K562 (cell line): ENCODE measurements at regions not wholly inside any gene's neighbourhood (a gene's known extent, or its start where the extent isn't known, plus 50 kb on each side); places are given as distances from the start of the nearest gene placed in this dataset.

Source experiments
- ATAC-seq: fragments of 200-7000 bp; cut with Tn5 transposase; 3 replicates; pipeline ENCODE4 v1.9.1; 2020; ENCODE audit warnings: moderate library complexity
- BruUV-seq: library from RNA; stranded (reverse); fragments of 400-500 nt; replicated peaks from 2 replicates; lab custom pipeline; 2021; lab: Mats Ljungman, UMichigan
- CTCF ChIA-PET: fragments of 300-600 bp; formaldehyde crosslinking; extraction: SDS; loops from one replicate; lab custom pipeline; 2021; ENCODE audit warnings: low intra/inter-chr PET ratio; lab: Yijun Ruan, JAX
- POLR2A ChIA-PET: fragments of 300-600, 350-650 bp; sonication (Branson Sonifier 250); formaldehyde crosslinking; extraction: SDS; loops from one replicate; lab custom pipeline; 2021; ENCODE audit warnings: antibody characterized with exemption, inconsistent platforms; lab: Yijun Ruan, JAX
- DNase-seq, 4 experiments: peaks; one replicate each; pipeline versions ENCODE4 v3.0.0 to v3.0.0-alpha.2; 2011 to 2018; ENCODE audit warnings: low spot score in 3 of 4, mixed read lengths in 3 of 4; ENCODE audit errors: extremely low read depth in 1 of 4
- FAIRE-seq: peaks from 2 replicates; lab custom pipeline; 2011; peaks lifted over from hg19 to GRCh38; lab: Jason Lieb, UNC
- H2AFZ ChIP-seq: 2 replicates; pipeline ENCODE4 v1.6.0; 2011; ENCODE audit warnings: low read depth, low read length, control low read depth, inconsistent platforms
- H3K27ac ChIP-seq: fragments of 200-600 bp; 3 replicates; pipeline ENCODE4 v1.8.0; 2011; ENCODE audit warnings: low read depth, mild to moderate bottlenecking, control low read depth, inconsistent platforms, low read length, moderate library complexity, mixed read lengths; ENCODE audit errors: extremely low read depth
- H3K27me3 ChIP-seq, 2 experiments: fragments of 300-600 bp in 1 of 2; 2 replicates in 1 of 2; 3 replicates in 1 of 2; pipeline versions ENCODE4 v1.6.0 to v1.8.0; 2011; ENCODE audit warnings: inconsistent platforms in 2 of 2, low read length in 2 of 2, mild to moderate bottlenecking in 1 of 2, mixed read lengths in 1 of 2, moderate library complexity in 1 of 2; ENCODE audit not compliant: control insufficient read depth in 2 of 2, insufficient read depth in 2 of 2
- H3K36me3 ChIP-seq: fragments of 300-600 bp; 3 replicates; pipeline ENCODE4 v1.8.0; 2011; ENCODE audit warnings: mild to moderate bottlenecking, low read length, inconsistent platforms; ENCODE audit not compliant: control insufficient read depth, insufficient read depth
- H3K4me1 ChIP-seq, 2 experiments: fragments of 200-600 bp in 1 of 2; replicated peaks in 1 of 2; 2 replicates in 1 of 2; 3 replicates in 1 of 2; pipeline versions ENCODE4 v1.5.1 to v1.8.0; 2011; ENCODE audit warnings: inconsistent platforms in 2 of 2, low read length in 2 of 2, mild to moderate bottlenecking in 1 of 2, mixed read lengths in 1 of 2, moderate library complexity in 1 of 2; ENCODE audit not compliant: control insufficient read depth in 2 of 2, insufficient read depth in 2 of 2
- H3K4me2 ChIP-seq: 2 replicates; pipeline ENCODE4 v1.6.1; 2011; ENCODE audit warnings: low read length, control low read depth, inconsistent platforms, mixed read lengths; ENCODE audit not compliant: insufficient read depth
- H3K4me3 ChIP-seq: fragments of 200-600 bp; sonication (generic), shearing (Covaris generic); 2 replicates; pipeline ENCODE4 v1.5.1; 2016; ENCODE audit warnings: control low read depth, inconsistent platforms
- H3K79me2 ChIP-seq: fragments of 200-600 bp; 3 replicates; pipeline ENCODE4 v1.8.0; 2011; ENCODE audit warnings: low read length, inconsistent platforms; ENCODE audit not compliant: control insufficient read depth, insufficient read depth
- H3K9ac ChIP-seq, 2 experiments: 2 replicates each; pipeline versions ENCODE4 v1.6.0 to v1.6.1; 2011; ENCODE audit warnings: low read depth in 2 of 2, low read length in 2 of 2, control low read depth in 1 of 2, inconsistent platforms in 1 of 2, mild to moderate bottlenecking in 1 of 2, mixed read lengths in 1 of 2; ENCODE audit not compliant: insufficient read depth in 1 of 2
- H3K9me1 ChIP-seq: one replicate; pipeline ENCODE4 v1.6.0; 2011; ENCODE audit warnings: inconsistent platforms, mild to moderate bottlenecking, low read length, moderate library complexity; ENCODE audit not compliant: control insufficient read depth, insufficient read depth
- H3K9me3 ChIP-seq: replicated peaks from 2 replicates; pipeline ENCODE4 v1.5.1; 2011; ENCODE audit warnings: low read depth, low read length, inconsistent platforms; ENCODE audit not compliant: control insufficient read depth, insufficient read depth
- H4K20me1 ChIP-seq: replicated peaks from 2 replicates; pipeline ENCODE4 v1.6.1; 2011; ENCODE audit warnings: low read length, inconsistent platforms, mixed read lengths; ENCODE audit not compliant: control insufficient read depth, insufficient read depth
- ADNP ChIP-seq: fragments of 200-800 bp; sonication (Bioruptor generic); IDR thresholded peaks from 2 replicates; pipeline ENCODE4 v1.6.1; 2016; ENCODE audit warnings: missing genetic modification characterization, missing compliant biosample characterization
- CHD4 ChIP-seq: fragments of 200-600 bp; sonication (generic); IDR thresholded peaks from 3 replicates; pipeline ENCODE4 v1.6.1; 2012; ENCODE audit warnings: low read depth, mild to moderate bottlenecking, mixed read lengths, low read length, inconsistent platforms; ENCODE audit not compliant: insufficient read depth, insufficient replicate concordance, poor library complexity, severe bottlenecking
- HNRNPH1 ChIP-seq: fragments of 200-400 bp; formaldehyde crosslinking; optimal IDR thresholded peaks from 2 replicates; pipeline ENCODE3; 2017; ENCODE audit warnings: low read depth, mild to moderate bottlenecking, low read length, moderate library complexity
- MBD1 ChIP-seq: fragments of 250-450 bp; sonication (Bioruptor Pico); IDR thresholded peaks from 2 replicates; pipeline ENCODE4 v1.8.0; 2022; ENCODE audit warnings: inconsistent platforms
- MTA2 ChIP-seq: fragments of 450-650 bp; IDR thresholded peaks from 2 replicates; pipeline ENCODE4 v1.6.1; 2016; ENCODE audit warnings: low read depth
- MYNN ChIP-seq, 2 experiments: sonication (generic); formaldehyde crosslinking in 1 of 2; IDR thresholded peaks; 2 replicates each; pipeline versions ENCODE4 v1.5.0 to v1.6.1; 2016 to 2020; ENCODE audit warnings: antibody characterized with exemption in 1 of 2, missing genetic modification reagents in 1 of 2
- SMARCB1 ChIP-seq: IDR thresholded peaks from 2 replicates; pipeline ENCODE4 v1.6.1; 2011; ENCODE audit warnings: improper control_type of control experiment, low read depth; ENCODE audit not compliant: insufficient read length
- SOX6 ChIP-seq: fragments of 450-650 bp; IDR thresholded peaks from 2 replicates; pipeline ENCODE4 v1.6.1; 2014; ENCODE audit warnings: mild to moderate bottlenecking
- SPI1 ChIP-seq: IDR thresholded peaks from 2 replicates; pipeline ENCODE4 v1.6.1; 2011; ENCODE audit warnings: low read depth, low read length, control low read depth, borderline replicate concordance
- ZNF699 ChIP-seq: fragments of 250-450 bp; sonication (Bioruptor Pico); IDR thresholded peaks from 2 replicates; pipeline ENCODE4 v1.8.0; 2021; ENCODE audit warnings: mild to moderate bottlenecking, moderate library complexity; ENCODE audit not compliant: insufficient replicate concordance
- WGBS: fragments of 100-300 bp; shearing (Covaris generic); methylation state at CpG from one replicate; pipeline ENCODE4 v1.1.6; 2016; ENCODE audit warnings: low coverage, mixed read lengths; ENCODE audit not compliant: insufficient coverage; ENCODE audit errors: missing lambda C conversion rate; 5-methylcytosine and 5-hydroxymethylcytosine counted together
- in situ Hi-C: fragments of 300-500 bp; cut with MboI; formaldehyde crosslinking; loops from 4 replicates; pipeline ENCODE4 v1.15.0; 2018; ENCODE audit warnings: inconsistent platforms, mixed read lengths
- intact Hi-C: fragments of 100-400 bp; cut with micrococcal nuclease; formaldehyde crosslinking; loops from 2 replicates; pipeline ENCODE4 v1.14.2; 2022

- no peaks in the 10 kb centered on the region for H3K9me1 ChIP-seq
- H3K27me3 ChIP-seq = no peaks in the 10 kb centered on the region
- no peak overlapping the region for H3K27ac ChIP-seq
- CTCF ChIA-PET = no interaction called here
- BruUV-seq = no TSS peak
- in situ Hi-C loops = no loop called here
- intact Hi-C loops = no loop called here
- POLR2A ChIA-PET = no interaction called here
- H3K36me3 ChIP-seq = no peaks in the 10 kb centered on the region
- no peaks in the 10 kb centered on the region for H3K9me3 ChIP-seq
- no peak for ATAC-seq
- H3K4me1 ChIP-seq = no peaks in the 10 kb centered on the region
- no peak for FAIRE-seq
- H3K9ac ChIP-seq = no peak overlapping the region
- no peaks in the 10 kb centered on the region for H4K20me1 ChIP-seq
- H3K4me2 ChIP-seq = no peak overlapping the region
- no peak overlapping the region for H3K4me3 ChIP-seq
- DNase-seq = no peak
- no peaks in the 10 kb centered on the region for H3K79me2 ChIP-seq
- TF ChIP-seq ZNF699 (CRISPR knock-in tag) (no peak), HNRNPH1 (no peak), MYNN (IDR thresholded peaks at IDR 0.05) (no peak), MYNN (CRISPR knock-in tag; IDR thresholded peaks at IDR 0.05) (no peak), MBD1 (no peak), ADNP (tag) (no peak), SMARCB1 (no peak), CHD4 (no peak), MTA2 (no peak), SPI1 (no peak), SOX6 (no peak)
- WGBS = 0% methylated on average over 2 of the region's 2 CpGs
- H2AFZ ChIP-seq = no peak overlapping the region
These were observed 886.3 kb upstream of the SEL1L start for GRCh38 chr14:82419933-82420332.
